Mammary epithelial cell (primary cell): ENCODE measurements at regions not wholly inside any gene's neighbourhood (a gene's known extent, or its start where the extent isn't known, plus 50 kb on each side); places are given as distances from the start of the nearest gene placed in this dataset.

ENCODE experiments used
- CTCF ChIP-seq, 2 donors: IDR thresholded peaks in 1 of 2; conservative IDR thresholded peaks in 1 of 2; 2 replicates each; pipeline ENCODE4 v1.5.1; 2011 to 2012; ENCODE audit warnings: inconsistent platforms in 2 of 2, low read length in 2 of 2, mild to moderate bottlenecking in 2 of 2, control low read depth in 1 of 2, low read depth in 1 of 2; ENCODE audit not compliant: insufficient read depth in 1 of 2; ENCODE audit errors: extremely low read depth in 1 of 2
- EZH2 ChIP-seq: IDR thresholded peaks from 2 replicates; pipeline ENCODE4 v1.6.1; 2012; ENCODE audit warnings: low read length, inconsistent platforms, borderline replicate concordance

- no peak for TF ChIP-seq CTCF (conservative IDR thresholded peaks at IDR 0.05 in 1 of 2, IDR thresholded peaks at IDR 0.05 in 1 of 2; ENCODE audit: extremely low read depth in 1 of 2, insufficient read depth in 1 of 2, low read depth in 1 of 2, low read length in 2 of 2)
- TF ChIP-seq EZH2 = no peak
These were observed 130.9 kb downstream of the RFPL4B start for GRCh38 chr6:112478036-112478435.
